Epithelial cell of proximal tubule (primary cell): ENCODE measurements at regions not wholly inside any gene's neighbourhood (a gene's known extent, or its start where the extent isn't known, plus 50 kb on each side); places are given as distances from the start of the nearest gene placed in this dataset.

Experiments
- DNase-seq: peaks from one replicate; pipeline ENCODE4 v3.0.0-alpha.2; 2011; ENCODE audit warnings: low read depth
- H3K4me3 ChIP-seq: 2 replicates; pipeline ENCODE4 v1.5.1; 2011; ENCODE audit warnings: low read depth, mild to moderate bottlenecking, low read length
- TF ChIP-seq, protein P1 (sequence below): conservative IDR thresholded peaks from 2 replicates; pipeline ENCODE4 v1.5.1; 2012; ENCODE audit warnings: low read depth, mild to moderate bottlenecking, low read length

- TF ChIP-seq, protein P1, sequence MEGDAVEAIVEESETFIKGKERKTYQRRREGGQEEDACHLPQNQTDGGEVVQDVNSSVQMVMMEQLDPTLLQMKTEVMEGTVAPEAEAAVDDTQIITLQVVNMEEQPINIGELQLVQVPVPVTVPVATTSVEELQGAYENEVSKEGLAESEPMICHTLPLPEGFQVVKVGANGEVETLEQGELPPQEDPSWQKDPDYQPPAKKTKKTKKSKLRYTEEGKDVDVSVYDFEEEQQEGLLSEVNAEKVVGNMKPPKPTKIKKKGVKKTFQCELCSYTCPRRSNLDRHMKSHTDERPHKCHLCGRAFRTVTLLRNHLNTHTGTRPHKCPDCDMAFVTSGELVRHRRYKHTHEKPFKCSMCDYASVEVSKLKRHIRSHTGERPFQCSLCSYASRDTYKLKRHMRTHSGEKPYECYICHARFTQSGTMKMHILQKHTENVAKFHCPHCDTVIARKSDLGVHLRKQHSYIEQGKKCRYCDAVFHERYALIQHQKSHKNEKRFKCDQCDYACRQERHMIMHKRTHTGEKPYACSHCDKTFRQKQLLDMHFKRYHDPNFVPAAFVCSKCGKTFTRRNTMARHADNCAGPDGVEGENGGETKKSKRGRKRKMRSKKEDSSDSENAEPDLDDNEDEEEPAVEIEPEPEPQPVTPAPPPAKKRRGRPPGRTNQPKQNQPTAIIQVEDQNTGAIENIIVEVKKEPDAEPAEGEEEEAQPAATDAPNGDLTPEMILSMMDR = no peak
- H3K4me3 ChIP-seq = no peak overlapping the region
- DNase-seq = no peak
Measured at GRCh38 chr13:74406420-74406819, 272.2 kb upstream of the KLF12 start.

GRCh38 chr13:74398599-74398998 lies 264.4 kb upstream of the KLF12 start:
- no peak overlapping the region for H3K4me3 ChIP-seq
- DNase-seq = no peak
- TF ChIP-seq, protein P1 = no peak

DNA sequence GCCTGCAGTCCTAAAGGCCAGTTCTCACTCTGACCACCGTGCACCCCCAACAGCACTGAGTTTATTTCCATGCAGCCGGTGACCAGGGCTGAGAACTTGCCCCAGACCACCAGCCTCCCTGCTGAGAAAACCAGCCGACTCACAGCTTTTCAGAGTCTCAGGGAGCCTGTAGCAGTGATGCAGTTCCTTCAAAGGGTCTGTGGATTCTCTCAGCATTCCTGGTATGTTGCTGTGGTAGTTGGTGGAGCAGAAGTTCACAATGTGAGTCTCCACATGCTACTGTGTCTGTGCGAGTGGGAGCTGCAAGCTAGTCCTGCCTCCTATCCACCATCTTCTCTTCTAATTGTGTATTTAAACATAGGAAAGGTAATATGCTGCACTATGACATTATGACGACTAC lies 254.9 kb upstream of the KLF12 start:
- no peak for DNase-seq
- TF ChIP-seq, protein P1 = no peak
- no peak overlapping the region for H3K4me3 ChIP-seq

DNA sequence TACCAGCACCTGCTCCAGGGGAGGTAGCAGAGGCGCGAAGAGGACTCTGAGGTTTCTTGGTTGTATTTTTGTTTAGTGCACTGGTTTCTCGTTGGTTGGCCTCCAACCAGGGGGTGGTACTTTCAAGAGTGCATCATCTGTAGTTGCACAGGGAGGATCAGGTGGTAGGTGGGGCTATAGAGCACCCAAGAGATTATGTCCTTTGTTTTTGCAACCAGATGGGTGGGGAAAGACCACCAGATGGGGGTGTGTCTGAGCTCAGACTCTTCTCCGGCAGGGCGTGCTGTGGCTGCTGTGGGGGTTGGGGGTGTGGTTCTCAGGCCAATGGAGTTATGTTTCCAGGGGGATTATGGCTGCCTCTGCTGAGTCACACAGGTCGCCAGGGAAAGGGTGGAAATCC lies 254.4 kb upstream of the KLF12 start:
- DNase-seq = no peak
- TF ChIP-seq, protein P1 = no peak
- H3K4me3 ChIP-seq = no peak overlapping the region

DNA sequence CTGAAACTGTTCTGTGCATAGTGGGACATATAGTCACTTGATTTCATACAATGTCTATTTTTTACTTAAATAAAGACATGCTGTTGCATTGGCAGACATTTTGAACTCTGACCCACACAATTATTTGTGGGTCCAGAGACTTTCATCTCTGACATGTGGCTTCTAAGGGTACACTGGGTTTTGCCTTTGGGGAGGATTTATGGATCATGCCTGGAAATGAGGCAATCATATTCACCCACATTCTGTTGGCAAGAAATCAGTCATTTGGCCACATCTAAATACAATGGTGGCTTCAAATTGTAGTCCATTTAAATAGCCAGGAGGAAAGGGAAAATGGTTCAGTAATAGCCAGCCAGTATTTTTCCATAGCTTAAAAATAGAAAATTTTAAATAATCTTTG lies 238.3 kb upstream of the KLF12 start:
- TF ChIP-seq, protein P1 = no peak
- H3K4me3 ChIP-seq = no peak overlapping the region
- DNase-seq = no peak

DNA sequence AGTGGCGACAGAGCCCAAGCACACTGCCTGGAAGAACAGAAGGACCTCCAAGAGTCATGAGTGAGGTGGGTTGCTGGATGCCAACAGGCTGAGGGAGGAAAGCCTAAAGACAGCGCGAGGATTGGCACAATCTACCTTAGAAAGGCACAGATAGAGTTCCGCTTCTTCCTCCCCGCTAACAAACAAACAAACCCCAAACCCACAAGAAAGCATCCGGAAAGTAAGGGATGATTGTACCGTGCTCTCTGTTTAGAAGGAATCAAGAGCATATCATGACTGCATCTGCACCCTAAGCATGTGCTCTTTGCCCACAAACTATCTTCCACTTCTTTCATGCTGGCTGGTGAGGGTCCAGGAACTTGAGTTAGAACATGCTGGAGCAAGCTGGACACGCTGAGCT lies 233.0 kb upstream of the KLF12 start:
- no peak overlapping the region for H3K4me3 ChIP-seq
- DNase-seq = no peak
- TF ChIP-seq, protein P1 = no peak

GRCh38 chr13:74361274-74361673 lies 227.1 kb upstream of the KLF12 start:
- DNase-seq = no peak
- TF ChIP-seq, protein P1 = no peak
- H3K4me3 ChIP-seq = no peak overlapping the region
